Ascending aorta (tissue), 2 donors: ENCODE measurements at regions not wholly inside any gene's neighbourhood (a gene's known extent, or its start where the extent isn't known, plus 50 kb on each side); places are given as distances from the start of the nearest gene placed in this dataset.
A peak's percentile ranks its signal among the peaks of the same experiment; 100 is the strongest.

Experiments
- DNase-seq, 2 donors: peaks; one replicate each; pipeline ENCODE4 v3.0.0-alpha.2; 2019; ENCODE audit warnings: low spot score in 2 of 2
- H3K27ac ChIP-seq, 2 donors: fragments of 200-600 bp; sonication (generic); one replicate each; pipeline ENCODE4 v1.5.1; 2016 to 2017; ENCODE audit warnings: mild to moderate bottlenecking in 1 of 2
- H3K27me3 ChIP-seq: fragments of 200-600 bp; sonication (generic); one replicate; pipeline ENCODE4 v1.5.1; 2017
- H3K36me3 ChIP-seq, 2 donors: fragments of 200-600 bp; sonication (generic); one replicate each; pipeline ENCODE4 v1.5.1; 2016
- H3K4me1 ChIP-seq, 2 donors: fragments of 200-600 bp; sonication (generic); one replicate each; pipeline ENCODE4 v1.5.1; 2016 to 2017; ENCODE audit warnings: mild to moderate bottlenecking in 1 of 2
- H3K4me3 ChIP-seq, 2 donors: fragments of 200-600 bp; sonication (generic); one replicate each; pipeline ENCODE4 v1.5.1; 2016 to 2017; ENCODE audit warnings: mild to moderate bottlenecking in 1 of 2
- H3K9me3 ChIP-seq, 2 donors: fragments of 200-600 bp; sonication (generic); one replicate each; pipeline ENCODE4 v1.5.1; 2016
- CTCF ChIP-seq, 3 experiments: fragments of 200-600 bp in 2 of 3; fragments of 450-650 bp in 1 of 3; sonication (generic) in 2 of 3; IDR thresholded peaks; one replicate each; pipeline ENCODE4 v1.5.1; 2016 to 2019; ENCODE audit warnings: antibody characterized with exemption in 3 of 3, mild to moderate bottlenecking in 1 of 3, moderate library complexity in 1 of 3
- intact Hi-C: fragments of 100-400 bp; cut with DNase I; formaldehyde crosslinking; loops from one replicate; pipeline ENCODE4 v1.15.1; 2023

GRCh38 chr4:170522427-170522970, 432.7 kb upstream of the AADAT start:
- intact Hi-C loops = no loop called here
- Histone ChIP-seq H3K4me3 (no peak overlapping the region), H3K36me3 (no peaks in the 10 kb centered on the region), H3K9me3 (no peaks in the 10 kb centered on the region), H3K27me3 (no peaks in the 10 kb centered on the region), H3K27ac (no peak overlapping the region), H3K4me1 (peaks cover 0 to 4% of the 10 kb centered on the region in 2 donors)
- DNase-seq = no peak
- no peak for TF ChIP-seq CTCF (IDR thresholded peaks at IDR 0.05)

- Histone ChIP-seq H3K27ac (no peak overlapping the region), H3K9me3 (no peaks in the 10 kb centered on the region), H3K4me3 (peak overlapping the region; percentile 37 to 56), H3K4me1 (no peaks in the 10 kb centered on the region), H3K27me3 (no peaks in the 10 kb centered on the region), H3K36me3 (no peaks in the 10 kb centered on the region)
- no peak for DNase-seq
- no peak for TF ChIP-seq CTCF (IDR thresholded peaks at IDR 0.05)
- intact Hi-C loops = no loop called here
Observed at GRCh38 chr4:170497689-170498088, 407.9 kb upstream of the AADAT start.

- no peaks in the 10 kb centered on the region for H3K4me1 ChIP-seq
- DNase-seq = no peak
- no peaks in the 10 kb centered on the region for H3K36me3 ChIP-seq
- no peak overlapping the region for H3K27ac ChIP-seq
- intact Hi-C loops = no loop called here
- H3K9me3 ChIP-seq = no peaks in the 10 kb centered on the region
- TF ChIP-seq CTCF (IDR thresholded peaks at IDR 0.05) = no peak
- no peaks in the 10 kb centered on the region for H3K27me3 ChIP-seq
- H3K4me3 ChIP-seq = peak overlapping the region; percentile 37 to 56
Observed at GRCh38 chr4:170497112-170497511, 407.4 kb upstream of the AADAT start.

GRCh38 chr4:170491981-170492380, 402.2 kb upstream of the AADAT start:
- no peak for TF ChIP-seq CTCF (IDR thresholded peaks at IDR 0.05)
- H3K4me1 ChIP-seq = no peaks in the 10 kb centered on the region
- intact Hi-C loops = no loop called here

GRCh38 chr4:170476351-170476750, 386.6 kb upstream of the AADAT start:
- Histone ChIP-seq H3K27ac (no peak overlapping the region), H3K9me3 (no peaks in the 10 kb centered on the region), H3K36me3 (no peaks in the 10 kb centered on the region), H3K27me3 (no peaks in the 10 kb centered on the region), H3K4me3 (no peak overlapping the region), H3K4me1 (no peaks in the 10 kb centered on the region)
- TF ChIP-seq CTCF (IDR thresholded peaks at IDR 0.05) = no peak
- DNase-seq = no peak
- intact Hi-C loops = no loop called here

More at GRCh38 chr4:170491981-170492380, 402.2 kb upstream of the AADAT start:
- no peak for DNase-seq
- Histone ChIP-seq H3K27ac (no peak overlapping the region), H3K9me3 (no peaks in the 10 kb centered on the region), H3K27me3 (no peaks in the 10 kb centered on the region), H3K36me3 (no peaks in the 10 kb centered on the region), H3K4me3 (no peak overlapping the region)

- intact Hi-C loops = no loop called here
- Histone ChIP-seq H3K4me1 (no peaks in the 10 kb centered on the region), H3K27ac (no peak overlapping the region), H3K9me3 (no peaks in the 10 kb centered on the region), H3K27me3 (no peaks in the 10 kb centered on the region), H3K4me3 (no peak overlapping the region), H3K36me3 (no peaks in the 10 kb centered on the region)
- no peak for TF ChIP-seq CTCF (IDR thresholded peaks at IDR 0.05)
- no peak for DNase-seq
Observed at GRCh38 chr4:170465429-170465828, 375.7 kb upstream of the AADAT start.
